ENCODE measurements at regions not wholly inside any gene's neighbourhood (a gene's known extent, or its start where the extent isn't known, plus 50 kb on each side); places are given as distances from the start of the nearest gene placed in this dataset.

DNA sequence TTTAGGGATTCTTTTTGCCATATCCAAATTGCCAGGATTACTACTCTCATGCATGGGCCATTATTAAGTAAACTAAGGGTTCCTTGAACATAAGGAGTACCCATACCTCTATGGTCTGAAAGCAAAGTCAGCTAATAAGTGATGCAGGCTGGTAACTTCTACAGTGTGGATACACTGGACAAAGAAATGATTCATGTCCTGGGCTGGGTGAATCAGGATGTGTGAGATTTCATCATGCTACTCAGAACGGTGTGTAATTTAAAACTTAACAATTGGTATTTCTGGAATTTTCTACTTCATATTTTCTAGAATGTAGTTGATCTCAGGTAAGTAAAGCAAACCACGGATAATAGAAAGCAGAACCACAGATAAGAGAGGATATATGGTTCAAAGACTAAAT, 428.8 kb downstream of the CHSY3 start:
- H3F3A ChIP-seq (ENCODE audit: low read depth): no peaks in the 10 kb centered on the region
- no peaks in the 10 kb centered on the region for H3K36me3 ChIP-seq (ENCODE audit: insufficient read depth, low read length)
- H3K9me3 ChIP-seq (ENCODE audit: insufficient read depth, low read depth, low read length): no peaks in the 10 kb centered on the region
- H3K79me2 ChIP-seq (ENCODE audit: insufficient read depth, low read length): no peaks in the 10 kb centered on the region
- no peak overlapping the region for H2AFZ ChIP-seq (ENCODE audit: low read length)
- H3K27me3 ChIP-seq (ENCODE audit: insufficient read depth, low read length, poor library complexity, severe bottlenecking): no peaks in the 10 kb centered on the region
- no peak for TF ChIP-seq EZH2phosphoT487 (IDR thresholded peaks at IDR 0.05; ENCODE audit: borderline replicate concordance)
- TF ChIP-seq, protein P1, sequence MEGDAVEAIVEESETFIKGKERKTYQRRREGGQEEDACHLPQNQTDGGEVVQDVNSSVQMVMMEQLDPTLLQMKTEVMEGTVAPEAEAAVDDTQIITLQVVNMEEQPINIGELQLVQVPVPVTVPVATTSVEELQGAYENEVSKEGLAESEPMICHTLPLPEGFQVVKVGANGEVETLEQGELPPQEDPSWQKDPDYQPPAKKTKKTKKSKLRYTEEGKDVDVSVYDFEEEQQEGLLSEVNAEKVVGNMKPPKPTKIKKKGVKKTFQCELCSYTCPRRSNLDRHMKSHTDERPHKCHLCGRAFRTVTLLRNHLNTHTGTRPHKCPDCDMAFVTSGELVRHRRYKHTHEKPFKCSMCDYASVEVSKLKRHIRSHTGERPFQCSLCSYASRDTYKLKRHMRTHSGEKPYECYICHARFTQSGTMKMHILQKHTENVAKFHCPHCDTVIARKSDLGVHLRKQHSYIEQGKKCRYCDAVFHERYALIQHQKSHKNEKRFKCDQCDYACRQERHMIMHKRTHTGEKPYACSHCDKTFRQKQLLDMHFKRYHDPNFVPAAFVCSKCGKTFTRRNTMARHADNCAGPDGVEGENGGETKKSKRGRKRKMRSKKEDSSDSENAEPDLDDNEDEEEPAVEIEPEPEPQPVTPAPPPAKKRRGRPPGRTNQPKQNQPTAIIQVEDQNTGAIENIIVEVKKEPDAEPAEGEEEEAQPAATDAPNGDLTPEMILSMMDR (conservative IDR thresholded peaks at IDR 0.05; ENCODE audit: low read length): no peak
- no peaks in the 10 kb centered on the region for H3K4me1 ChIP-seq (ENCODE audit: insufficient read depth, low read length, poor library complexity, severe bottlenecking)
- no peak overlapping the region for H3K4me3 ChIP-seq (ENCODE audit: low read length, poor library complexity, severe bottlenecking)
- no peaks in the 10 kb centered on the region for H4K20me1 ChIP-seq (ENCODE audit: insufficient read depth, low read length, poor library complexity, severe bottlenecking)
- no peaks in the 10 kb centered on the region for H3K9me2 ChIP-seq (replicated peaks; ENCODE audit: low read depth, low read length)
- no peak overlapping the region for H3K4me2 ChIP-seq (ENCODE audit: low read depth, low read length, poor library complexity, severe bottlenecking)
- H3K9ac ChIP-seq (ENCODE audit: low read depth, low read length, poor library complexity, severe bottlenecking): no peak overlapping the region

DNA sequence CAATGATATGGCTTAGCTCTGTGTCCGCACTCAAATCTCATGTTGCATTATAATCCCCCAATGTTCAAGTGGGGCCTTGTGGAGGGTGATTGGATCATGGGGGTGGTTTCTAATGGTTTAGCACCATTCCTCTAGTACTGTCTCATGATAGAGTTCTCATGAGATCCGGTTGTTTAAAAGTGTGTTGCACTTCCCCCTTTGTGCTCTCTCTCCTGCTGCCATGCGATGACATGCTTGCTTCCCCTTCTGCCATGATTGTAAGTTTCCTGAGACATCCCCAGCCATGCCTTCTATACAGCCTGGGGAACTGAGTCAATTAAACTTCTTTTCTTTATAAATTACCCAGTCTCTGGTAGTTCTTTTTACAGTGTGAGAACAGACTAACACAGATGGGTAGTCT, 427.1 kb downstream of the CHSY3 start:
- H3K27me3 ChIP-seq (ENCODE audit: insufficient read depth, low read length, poor library complexity, severe bottlenecking): no peaks in the 10 kb centered on the region
- no peak overlapping the region for H3K4me2 ChIP-seq (ENCODE audit: low read depth, low read length, poor library complexity, severe bottlenecking)
- H4K20me1 ChIP-seq (ENCODE audit: insufficient read depth, low read length, poor library complexity, severe bottlenecking): no peaks in the 10 kb centered on the region
- TF ChIP-seq EZH2phosphoT487 (IDR thresholded peaks at IDR 0.05; ENCODE audit: borderline replicate concordance): no peak
- TF ChIP-seq, protein P1 (conservative IDR thresholded peaks at IDR 0.05; ENCODE audit: low read length): no peak
- H3K9me2 ChIP-seq (replicated peaks; ENCODE audit: low read depth, low read length): no peaks in the 10 kb centered on the region
- no peaks in the 10 kb centered on the region for H3K9me3 ChIP-seq (ENCODE audit: insufficient read depth, low read depth, low read length)
- no peak overlapping the region for H2AFZ ChIP-seq (ENCODE audit: low read length)
- no peaks in the 10 kb centered on the region for H3K79me2 ChIP-seq (ENCODE audit: insufficient read depth, low read length)
- no peaks in the 10 kb centered on the region for H3K36me3 ChIP-seq (ENCODE audit: insufficient read depth, low read length)
- no peaks in the 10 kb centered on the region for H3K4me1 ChIP-seq (ENCODE audit: insufficient read depth, low read length, poor library complexity, severe bottlenecking)
- H3K9ac ChIP-seq (ENCODE audit: low read depth, low read length, poor library complexity, severe bottlenecking): no peak overlapping the region
- H3F3A ChIP-seq (ENCODE audit: low read depth): no peaks in the 10 kb centered on the region
- H3K4me3 ChIP-seq (ENCODE audit: low read length, poor library complexity, severe bottlenecking): no peak overlapping the region

DNA sequence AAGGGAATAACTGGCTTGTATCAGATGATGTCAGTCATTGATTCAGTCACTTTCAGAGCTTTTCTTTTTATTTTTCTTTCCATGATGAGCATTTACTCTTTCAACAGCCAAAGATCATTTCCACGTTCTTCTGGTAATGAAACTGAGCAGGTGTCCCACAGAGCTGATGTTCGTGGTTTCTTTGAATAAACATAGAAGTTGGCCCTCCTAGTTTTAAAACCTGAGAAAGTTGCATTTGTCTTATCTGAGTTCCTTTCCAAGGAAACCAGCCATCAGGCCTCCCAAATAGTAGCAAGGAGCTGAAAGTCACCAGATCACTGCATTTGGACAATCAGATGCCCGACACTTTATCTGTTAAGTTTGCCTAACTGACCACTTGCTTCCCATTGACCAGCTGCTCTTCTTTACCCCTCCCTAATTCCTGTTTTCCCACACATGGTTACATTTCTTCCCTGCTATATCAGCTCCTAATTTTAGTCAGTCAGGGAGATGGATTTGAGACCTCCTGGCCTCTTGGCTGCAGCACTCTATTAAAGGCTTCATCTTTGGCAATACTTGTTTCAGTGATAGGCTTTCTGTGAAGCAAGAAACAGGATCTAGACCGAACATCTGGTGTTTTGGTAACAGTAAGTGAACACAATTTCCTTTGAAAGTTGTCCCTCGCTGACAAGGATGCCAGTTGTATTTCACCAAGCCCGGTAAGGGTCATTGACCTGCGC, 420.8 kb downstream of the CHSY3 start:
- no peaks in the 10 kb centered on the region for H3K79me2 ChIP-seq (ENCODE audit: insufficient read depth, low read length)
- TF ChIP-seq EZH2phosphoT487 (IDR thresholded peaks at IDR 0.05; ENCODE audit: borderline replicate concordance): no peak
- TF ChIP-seq, protein P1 (conservative IDR thresholded peaks at IDR 0.05; ENCODE audit: low read length): no peak
- H3K36me3 ChIP-seq (ENCODE audit: insufficient read depth, low read length): no peaks in the 10 kb centered on the region
- no peaks in the 10 kb centered on the region for H3K4me1 ChIP-seq (ENCODE audit: insufficient read depth, low read length, poor library complexity, severe bottlenecking)
- no peaks in the 10 kb centered on the region for H3K27me3 ChIP-seq (ENCODE audit: insufficient read depth, low read length, poor library complexity, severe bottlenecking)
- no peak overlapping the region for H3K4me3 ChIP-seq (ENCODE audit: low read length, poor library complexity, severe bottlenecking)
- H3K9ac ChIP-seq (ENCODE audit: low read depth, low read length, poor library complexity, severe bottlenecking): no peak overlapping the region
- H4K20me1 ChIP-seq (ENCODE audit: insufficient read depth, low read length, poor library complexity, severe bottlenecking): no peaks in the 10 kb centered on the region
- no peaks in the 10 kb centered on the region for H3K9me3 ChIP-seq (ENCODE audit: insufficient read depth, low read depth, low read length)
- no peaks in the 10 kb centered on the region for H3K9me2 ChIP-seq (replicated peaks; ENCODE audit: low read depth, low read length)
- H3K4me2 ChIP-seq (ENCODE audit: low read depth, low read length, poor library complexity, severe bottlenecking): no peak overlapping the region
- H2AFZ ChIP-seq (ENCODE audit: low read length): no peak overlapping the region
- H3F3A ChIP-seq (ENCODE audit: low read depth): no peaks in the 10 kb centered on the region
